ENCODE measurements at regions not wholly inside any gene's neighbourhood (a gene's known extent, or its start where the extent isn't known, plus 50 kb on each side); places are given as distances from the start of the nearest gene placed in this dataset.

- TF ChIP-seq CTCF (IDR thresholded peaks at IDR 0.05) (no peak), POLR2AphosphoS5 (IDR thresholded peaks at IDR 0.05; ENCODE audit: low read depth, low read length) (no peak), FOXM1 (IDR thresholded peaks at IDR 0.05; ENCODE audit: low read depth) (no peak)
Observed at GRCh38 chr9:16197578-16198370, 644.9 kb downstream of the CCDC171 start.

Data from SK-N-SH (cell line).